ENCODE measurements at regions not wholly inside any gene's neighbourhood (a gene's known extent, or its start where the extent isn't known, plus 50 kb on each side); places are given as distances from the start of the nearest gene placed in this dataset.

GRCh38 chr6:153698001-153698400, 341.0 kb upstream of the OPRM1 start:
- no peak for TF ChIP-seq CTCF (IDR thresholded peaks at IDR 0.05; ENCODE audit: insufficient read depth, low read length, missing control alignments)
- POLR2A ChIA-PET: no interaction called here

GRCh38 chr6:153677522-153677921, 361.5 kb upstream of the OPRM1 start:
- POLR2A ChIA-PET: no interaction called here
- no peak for DNase-seq (ENCODE audit: low read depth, low spot score)
- TF ChIP-seq CTCF (IDR thresholded peaks at IDR 0.05; ENCODE audit: insufficient read depth, low read length, missing control alignments): no peak
- CTCF ChIA-PET: no interaction called here
- no peak overlapping the region for H3K4me3 ChIP-seq (ENCODE audit: low read depth, low read length)

More at GRCh38 chr6:153698001-153698400, 341.0 kb upstream of the OPRM1 start:
- no peak overlapping the region for H3K4me3 ChIP-seq (ENCODE audit: low read depth, low read length)
- no peak for DNase-seq (ENCODE audit: low read depth, low spot score)
- CTCF ChIA-PET: no interaction called here

- DNase-seq (ENCODE audit: low read depth, low spot score): no peak
- no peak overlapping the region for H3K4me3 ChIP-seq (ENCODE audit: low read depth, low read length)
- CTCF ChIA-PET: no interaction called here
- no peak for TF ChIP-seq CTCF (IDR thresholded peaks at IDR 0.05; ENCODE audit: insufficient read depth, low read length, missing control alignments)
- POLR2A ChIA-PET: no interaction called here
Observed at GRCh38 chr6:153673750-153674149, 365.3 kb upstream of the OPRM1 start.

GRCh38 chr6:153673225-153673624, 365.8 kb upstream of the OPRM1 start:
- TF ChIP-seq CTCF (IDR thresholded peaks at IDR 0.05; ENCODE audit: insufficient read depth, low read length, missing control alignments): no peak
- POLR2A ChIA-PET: no interaction called here

DNA sequence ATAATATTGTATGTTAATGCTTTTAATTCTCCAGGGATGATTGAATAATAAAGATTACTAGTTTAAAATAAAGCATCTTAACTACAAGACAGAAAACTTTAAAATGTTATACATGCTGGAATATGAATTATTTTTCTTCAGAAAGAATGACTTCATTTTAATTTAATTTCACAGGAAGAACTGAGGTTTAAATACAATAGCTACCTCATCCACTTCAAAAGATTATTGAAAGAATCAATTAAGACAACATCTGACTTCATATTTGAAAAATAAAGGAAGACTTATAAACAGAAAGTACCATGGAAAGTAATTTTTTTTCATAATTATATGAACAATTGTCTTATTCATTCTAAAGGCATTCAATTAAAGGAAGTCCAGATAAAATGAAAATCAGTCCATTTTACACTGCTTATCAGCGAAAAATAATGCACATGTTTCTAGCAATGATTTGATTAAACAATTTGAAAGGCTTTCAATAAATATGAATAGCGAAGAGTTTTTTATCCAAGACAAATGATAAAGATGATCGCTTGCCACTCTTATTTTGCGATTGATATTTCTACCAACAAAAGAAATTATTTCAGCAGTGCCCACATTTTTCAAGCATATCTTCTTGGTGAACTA, 368.5 kb upstream of the OPRM1 start:
- no peak for DNase-seq (ENCODE audit: low read depth, low spot score)
- H3K4me3 ChIP-seq (ENCODE audit: low read depth, low read length): no peak overlapping the region
- no peak for TF ChIP-seq CTCF (IDR thresholded peaks at IDR 0.05; ENCODE audit: insufficient read depth, low read length, missing control alignments)
- ChIA-PET POLR2A (no interaction called here), CTCF (no interaction called here)

More at GRCh38 chr6:153673225-153673624, 365.8 kb upstream of the OPRM1 start:
- DNase-seq (ENCODE audit: low read depth, low spot score): no peak
- CTCF ChIA-PET: no interaction called here
- H3K4me3 ChIP-seq (ENCODE audit: low read depth, low read length): no peak overlapping the region

DNA sequence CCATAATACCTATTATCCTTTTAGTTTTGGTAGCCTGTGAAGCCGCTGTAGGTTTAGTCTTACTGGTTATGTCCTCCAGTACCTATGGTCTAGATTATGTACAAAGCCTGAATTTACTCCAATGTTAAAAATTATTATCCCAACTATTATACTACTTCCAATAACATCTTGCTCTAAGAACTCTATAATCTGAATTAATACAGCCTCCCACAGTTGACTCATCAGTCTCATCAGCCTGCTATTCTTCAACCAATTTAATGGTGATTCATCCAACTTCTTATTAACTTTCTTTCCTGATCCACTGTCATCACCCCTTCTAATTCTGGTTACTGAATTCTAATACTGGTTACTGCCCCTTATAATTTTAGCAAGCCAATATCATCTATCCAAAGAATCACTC, 370.3 kb upstream of the OPRM1 start:
- POLR2A ChIA-PET: no interaction called here
- no peak for DNase-seq (ENCODE audit: low read depth, low spot score)
- no peak for TF ChIP-seq CTCF (IDR thresholded peaks at IDR 0.05; ENCODE audit: insufficient read depth, low read length, missing control alignments)
- no peak overlapping the region for H3K4me3 ChIP-seq (ENCODE audit: low read depth, low read length)
- CTCF ChIA-PET: no interaction called here

Measured in AG04449 (cell line).